ENCODE measurements at regions not wholly inside any gene's neighbourhood (a gene's known extent, or its start where the extent isn't known, plus 50 kb on each side); places are given as distances from the start of the nearest gene placed in this dataset.
A peak's percentile ranks its signal among the peaks of the same experiment; 100 is the strongest.

- no peak for DNase-seq
Measured at GRCh38 chr2:215681799-215682596, 246.1 kb upstream of the FN1 start.

GRCh38 chr2:215680605-215681598, 245.0 kb upstream of the FN1 start:
- DNase-seq: peak; percentile 44

- DNase-seq: no peak
Measured at GRCh38 chr2:215678094-215678493, 242.2 kb upstream of the FN1 start.

GRCh38 chr2:215677481-215677880, 241.6 kb upstream of the FN1 start:
- DNase-seq: no peak

- DNase-seq: no peak
Measured at GRCh38 chr2:215672406-215672805, 236.5 kb upstream of the FN1 start.

GRCh38 chr2:215671691-215672090, 235.8 kb upstream of the FN1 start:
- no peak for DNase-seq

- no peak for DNase-seq
Measured at GRCh38 chr2:215671244-215671643, 235.4 kb upstream of the FN1 start.

- no peak for DNase-seq
Measured at GRCh38 chr2:215670396-215670795, 234.5 kb upstream of the FN1 start.

GRCh38 chr2:215668378-215668775, 232.5 kb upstream of the FN1 start:
- no peak for DNase-seq

- no peak for DNase-seq
Measured at GRCh38 chr2:215667585-215668377, 231.9 kb upstream of the FN1 start.

- DNase-seq: no peak
Measured at GRCh38 chr2:215664847-215665525, 229.1 kb upstream of the FN1 start.

- DNase-seq: no peak
Measured at GRCh38 chr2:215662715-215663114, 226.8 kb upstream of the FN1 start.

GRCh38 chr2:215660687-215661086, 224.8 kb upstream of the FN1 start:
- DNase-seq: no peak

GRCh38 chr2:215659650-215660049, 223.8 kb upstream of the FN1 start:
- DNase-seq: no peak

GRCh38 chr2:215658635-215659305, 222.9 kb upstream of the FN1 start:
- DNase-seq: no peak

GRCh38 chr2:215657844-215658243, 222.0 kb upstream of the FN1 start:
- no peak for DNase-seq

- no peak for DNase-seq
Measured at GRCh38 chr2:215654148-215654819, 218.4 kb upstream of the FN1 start.

- DNase-seq: no peak
Measured at GRCh38 chr2:215653344-215654030, 217.6 kb upstream of the FN1 start.

GRCh38 chr2:215652388-215652787, 216.5 kb upstream of the FN1 start:
- no peak for DNase-seq

GRCh38 chr2:215651412-215651811, 215.5 kb upstream of the FN1 start:
- no peak for DNase-seq
